GM13977 (cell line): ENCODE measurements at regions not wholly inside any gene's neighbourhood (a gene's known extent, or its start where the extent isn't known, plus 50 kb on each side); places are given as distances from the start of the nearest gene placed in this dataset.

Source experiments
- DNase-seq: peaks from one replicate; pipeline ENCODE4 v3.0.0; 2012; ENCODE audit warnings: low spot score
- CTCF ChIP-seq: IDR thresholded peaks from 2 replicates; pipeline ENCODE4 v1.5.1; 2012; ENCODE audit warnings: mild to moderate bottlenecking, control low read depth; ENCODE audit not compliant: insufficient read depth; ENCODE audit errors: extremely low read depth, missing control alignments
- in situ Hi-C: fragments of 300-500 bp; cut with MboI; formaldehyde crosslinking; loops from one replicate; pipeline ENCODE4 v1.12.0; 2022; ENCODE audit warnings: low sequenced_read_pairs, low pct_unique_long_range_greater_than_20kb, mixed read lengths, inconsistent platforms; ENCODE audit not compliant: unreplicated experiment

DNA sequence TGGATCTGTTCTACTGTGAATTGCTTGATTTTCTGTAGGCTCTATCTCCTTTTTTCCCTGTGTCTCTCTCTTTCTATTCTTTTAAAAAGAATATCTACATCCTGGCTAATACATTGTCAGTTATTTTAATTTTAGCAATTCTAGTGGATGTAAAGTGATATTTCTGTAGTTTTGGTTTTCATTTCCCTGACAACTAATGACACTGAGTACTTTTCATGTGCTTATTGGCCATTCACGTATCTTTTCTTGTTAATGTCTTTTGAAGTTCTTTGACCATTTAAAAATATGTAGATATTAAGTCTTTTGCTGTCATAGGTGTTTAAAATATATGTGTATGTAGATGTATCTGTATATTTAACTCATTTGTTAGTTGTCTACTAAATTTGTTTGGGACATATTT, 59.0 kb upstream of the SOX3 start:
- in situ Hi-C loops, result no loop called here
- TF ChIP-seq CTCF, result no peak
- DNase-seq, result no peak
